ENCODE measurements at regions not wholly inside any gene's neighbourhood (a gene's known extent, or its start where the extent isn't known, plus 50 kb on each side); places are given as distances from the start of the nearest gene placed in this dataset.
"Not testable (repeated sequence)": the region's sequence is repeated elsewhere in the genome, so short reads cannot be mapped to it uniquely, and the experiment has no call there.

DNA sequence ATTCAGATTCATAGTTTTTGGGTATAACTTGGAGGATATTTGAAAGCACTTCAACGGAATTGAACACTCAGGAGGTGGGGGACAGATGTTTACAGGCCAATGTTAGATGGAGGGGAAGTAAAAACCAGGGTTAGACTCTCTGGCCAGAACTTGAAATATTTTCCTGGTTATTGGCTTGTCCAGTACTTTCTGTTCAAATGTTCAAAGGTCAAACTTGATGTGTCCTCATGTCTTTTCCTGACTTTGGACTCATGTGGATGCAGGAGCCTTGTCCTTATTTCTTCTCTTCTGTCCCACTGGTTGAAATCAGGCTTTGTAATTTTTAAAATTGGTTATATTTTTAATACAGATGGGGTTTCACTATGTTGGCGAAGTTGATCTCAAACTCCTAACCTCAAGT is 2148.5 kb upstream of the RAG2 start:
- TF ChIP-seq, protein P1, sequence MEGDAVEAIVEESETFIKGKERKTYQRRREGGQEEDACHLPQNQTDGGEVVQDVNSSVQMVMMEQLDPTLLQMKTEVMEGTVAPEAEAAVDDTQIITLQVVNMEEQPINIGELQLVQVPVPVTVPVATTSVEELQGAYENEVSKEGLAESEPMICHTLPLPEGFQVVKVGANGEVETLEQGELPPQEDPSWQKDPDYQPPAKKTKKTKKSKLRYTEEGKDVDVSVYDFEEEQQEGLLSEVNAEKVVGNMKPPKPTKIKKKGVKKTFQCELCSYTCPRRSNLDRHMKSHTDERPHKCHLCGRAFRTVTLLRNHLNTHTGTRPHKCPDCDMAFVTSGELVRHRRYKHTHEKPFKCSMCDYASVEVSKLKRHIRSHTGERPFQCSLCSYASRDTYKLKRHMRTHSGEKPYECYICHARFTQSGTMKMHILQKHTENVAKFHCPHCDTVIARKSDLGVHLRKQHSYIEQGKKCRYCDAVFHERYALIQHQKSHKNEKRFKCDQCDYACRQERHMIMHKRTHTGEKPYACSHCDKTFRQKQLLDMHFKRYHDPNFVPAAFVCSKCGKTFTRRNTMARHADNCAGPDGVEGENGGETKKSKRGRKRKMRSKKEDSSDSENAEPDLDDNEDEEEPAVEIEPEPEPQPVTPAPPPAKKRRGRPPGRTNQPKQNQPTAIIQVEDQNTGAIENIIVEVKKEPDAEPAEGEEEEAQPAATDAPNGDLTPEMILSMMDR (IDR thresholded peaks at IDR 0.05) = not testable (repeated sequence)
- not testable (repeated sequence) for TF ChIP-seq POLR2A (IDR thresholded peaks at IDR 0.05)

Data from uterus (tissue), 2 donors.